Caco-2 (cell line): ENCODE measurements at regions not wholly inside any gene's neighbourhood (a gene's known extent, or its start where the extent isn't known, plus 50 kb on each side); places are given as distances from the start of the nearest gene placed in this dataset.

Experiments
- BruUV-seq: library from RNA; stranded (reverse); fragments of 400-500 nt; replicated peaks from 2 replicates; lab custom pipeline; 2021; lab: Mats Ljungman, UMichigan
- CTCF ChIA-PET: fragments of 300-600 bp; sonication (Branson Sonifier 250); formaldehyde crosslinking; loops from one replicate; lab custom pipeline; 2022; ENCODE audit warnings: antibody characterized with exemption; lab: Charles Lee
- POLR2A ChIA-PET: fragments of 300-600 bp; sonication (Branson Sonifier 250); formaldehyde crosslinking; loops from one replicate; lab custom pipeline; 2022; ENCODE audit warnings: antibody characterized with exemption; lab: Charles Lee
- DNase-seq, 2 experiments: peaks; one replicate each; pipeline versions ENCODE4 v3.0.0 to v3.0.0-alpha.2; 2020 to 2022
- H3K27me3 ChIP-seq: replicated peaks from 2 replicates; pipeline ENCODE4 v1.6.0; 2011; ENCODE audit warnings: low read length; ENCODE audit not compliant: control insufficient read depth, insufficient read depth
- H3K36me3 ChIP-seq: 2 replicates; pipeline ENCODE4 v1.5.1; 2011; ENCODE audit warnings: low read length; ENCODE audit not compliant: control insufficient read depth, insufficient read depth
- H3K4me1 ChIP-seq: fragments of 250-450 bp; sonication (Bioruptor Pico); 2 replicates; pipeline ENCODE4 v1.5.1; 2020; ENCODE audit warnings: mild to moderate bottlenecking
- H3K4me3 ChIP-seq: 2 replicates; pipeline ENCODE4 v1.5.1; 2011; ENCODE audit warnings: low read depth, mild to moderate bottlenecking, control low read depth, low read length
- H3K9me3 ChIP-seq: fragments of 250-450 bp; sonication (Bioruptor Pico); 2 replicates; pipeline ENCODE4 v1.5.1; 2020; ENCODE audit warnings: mild to moderate bottlenecking, moderate library complexity
- H3K27ac Mint-ChIP-seq: one replicate; pipeline ENCODE4 v1.8.0; 2022; ENCODE audit warnings: mixed read lengths; ENCODE audit not compliant: unreplicated experiment
- H3K27me3 Mint-ChIP-seq: one replicate; pipeline ENCODE4 v1.8.0; 2022; ENCODE audit warnings: mixed read lengths; ENCODE audit not compliant: insufficient read depth, unreplicated experiment
- H3K36me3 Mint-ChIP-seq: one replicate; pipeline ENCODE4 v1.8.0; 2022; ENCODE audit warnings: mild to moderate bottlenecking, mixed read lengths; ENCODE audit not compliant: insufficient read depth, unreplicated experiment
- H3K4me1 Mint-ChIP-seq: one replicate; pipeline ENCODE4 v1.8.0; 2022; ENCODE audit warnings: low read depth, mixed read lengths; ENCODE audit not compliant: unreplicated experiment
- H3K4me3 Mint-ChIP-seq: one replicate; pipeline ENCODE4 v1.8.0; 2022; ENCODE audit warnings: mild to moderate bottlenecking, moderate library complexity, mixed read lengths; ENCODE audit not compliant: unreplicated experiment
- H3K9me3 Mint-ChIP-seq: one replicate; pipeline ENCODE4 v1.8.0; 2022; ENCODE audit warnings: mixed read lengths; ENCODE audit not compliant: unreplicated experiment
- CTCF ChIP-seq, 2 experiments: fragments of 200-600 bp in 1 of 2; IDR thresholded peaks; 1 replicate in 1 of 2; 2 replicates in 1 of 2; pipeline versions ENCODE4 v1.5.1 to v1.8.0; 2011 to 2022; ENCODE audit warnings: antibody characterized with exemption in 1 of 2, control low read depth in 1 of 2, inconsistent platforms in 1 of 2, low read depth in 1 of 2, low read length in 1 of 2, mild to moderate bottlenecking in 1 of 2, moderate library complexity in 1 of 2; ENCODE audit not compliant: insufficient read depth in 1 of 2, severe bottlenecking in 1 of 2, unreplicated experiment in 1 of 2
- intact Hi-C: fragments of 100-400 bp; cut with micrococcal nuclease; formaldehyde crosslinking; loops from one replicate; pipeline ENCODE4 v1.10.0; 2022; ENCODE audit not compliant: unreplicated experiment

- Mint-ChIP-seq H3K9me3 (peaks cover 10% of the 10 kb centered on the region), H3K4me3 (no peak overlapping the region), H3K27ac (peak overlapping the region; percentile 10), H3K4me1 (peaks cover 22% of the 10 kb centered on the region), H3K27me3 (no peaks in the 10 kb centered on the region), H3K36me3 (no peaks in the 10 kb centered on the region)
- Histone ChIP-seq H3K27me3 (no peaks in the 10 kb centered on the region), H3K4me3 (no peak overlapping the region), H3K4me1 (peaks cover 44% of the 10 kb centered on the region), H3K36me3 (no peaks in the 10 kb centered on the region), H3K9me3 (no peaks in the 10 kb centered on the region)
- ChIA-PET CTCF (interaction anchor here (0.6 kb wide), 1 partner anchor 1181 kb away, joined by 3 read pairs; no protein-coding TSS in a partner anchor), POLR2A (no interaction called here)
- TF ChIP-seq CTCF (IDR thresholded peaks at IDR 0.05; ENCODE audit: insufficient read depth in 1 of 2, low read depth in 1 of 2, low read length in 1 of 2, severe bottlenecking in 1 of 2, unreplicated experiment in 1 of 2): no peak
- no peak for DNase-seq
- intact Hi-C loops: no loop called here
- BruUV-seq: no TSS peak
Observed at GRCh38 chr6:112466373-112467151, 119.4 kb downstream of the RFPL4B start.

GRCh38 chr6:112468359-112468758 lies 121.2 kb downstream of the RFPL4B start:
- H3K36me3 ChIP-seq: no peaks in the 10 kb centered on the region
- intact Hi-C loops: no loop called here
- POLR2A ChIA-PET: no interaction called here
- H3K4me1 ChIP-seq: peaks cover 44% of the 10 kb centered on the region
- H3K4me3 ChIP-seq: no peak overlapping the region
- no peaks in the 10 kb centered on the region for H3K27me3 ChIP-seq
- BruUV-seq: no TSS peak
- Mint-ChIP-seq H3K36me3 (no peaks in the 10 kb centered on the region), H3K27me3 (no peaks in the 10 kb centered on the region), H3K27ac (peak overlapping the region; percentile 16), H3K4me1 (peaks cover 24% of the 10 kb centered on the region), H3K9me3 (peaks cover 10% of the 10 kb centered on the region), H3K4me3 (no peak overlapping the region)
- peak; percentile 54 to 62 for DNase-seq
- H3K9me3 ChIP-seq: no peaks in the 10 kb centered on the region
- TF ChIP-seq CTCF (IDR thresholded peaks at IDR 0.05; ENCODE audit: insufficient read depth in 1 of 2, low read depth in 1 of 2, low read length in 1 of 2, severe bottlenecking in 1 of 2, unreplicated experiment in 1 of 2): no peak
- CTCF ChIA-PET: no interaction called here

GRCh38 chr6:112469306-112469705 lies 122.2 kb downstream of the RFPL4B start:
- TF ChIP-seq CTCF (IDR thresholded peaks at IDR 0.05; ENCODE audit: insufficient read depth in 1 of 2, low read depth in 1 of 2, low read length in 1 of 2, severe bottlenecking in 1 of 2, unreplicated experiment in 1 of 2): no peak
- no peak overlapping the region for H3K4me3 ChIP-seq
- CTCF ChIA-PET: no interaction called here
- no peak overlapping the region for H3K4me3 Mint-ChIP-seq
- H3K9me3 Mint-ChIP-seq: peaks cover 10% of the 10 kb centered on the region
- H3K9me3 ChIP-seq: no peaks in the 10 kb centered on the region
- H3K36me3 ChIP-seq: no peaks in the 10 kb centered on the region
- H3K4me1 ChIP-seq: peaks cover 44% of the 10 kb centered on the region
- no peaks in the 10 kb centered on the region for H3K36me3 Mint-ChIP-seq
- peak overlapping the region; percentile 87 for H3K27ac Mint-ChIP-seq
- intact Hi-C loops: no loop called here
- POLR2A ChIA-PET: no interaction called here
- DNase-seq: no peak
- H3K27me3 ChIP-seq: no peaks in the 10 kb centered on the region
- no peaks in the 10 kb centered on the region for H3K27me3 Mint-ChIP-seq
- no TSS peak for BruUV-seq
- H3K4me1 Mint-ChIP-seq: peaks cover 24% of the 10 kb centered on the region
